ENCODE measurements at regions not wholly inside any gene's neighbourhood (a gene's known extent, or its start where the extent isn't known, plus 50 kb on each side); places are given as distances from the start of the nearest gene placed in this dataset.

GRCh38 chr6:112620812-112621569 is 273.9 kb downstream of the RFPL4B start:
- no peak overlapping the region for H3K27ac ChIP-seq
- TF ChIP-seq, protein P1, sequence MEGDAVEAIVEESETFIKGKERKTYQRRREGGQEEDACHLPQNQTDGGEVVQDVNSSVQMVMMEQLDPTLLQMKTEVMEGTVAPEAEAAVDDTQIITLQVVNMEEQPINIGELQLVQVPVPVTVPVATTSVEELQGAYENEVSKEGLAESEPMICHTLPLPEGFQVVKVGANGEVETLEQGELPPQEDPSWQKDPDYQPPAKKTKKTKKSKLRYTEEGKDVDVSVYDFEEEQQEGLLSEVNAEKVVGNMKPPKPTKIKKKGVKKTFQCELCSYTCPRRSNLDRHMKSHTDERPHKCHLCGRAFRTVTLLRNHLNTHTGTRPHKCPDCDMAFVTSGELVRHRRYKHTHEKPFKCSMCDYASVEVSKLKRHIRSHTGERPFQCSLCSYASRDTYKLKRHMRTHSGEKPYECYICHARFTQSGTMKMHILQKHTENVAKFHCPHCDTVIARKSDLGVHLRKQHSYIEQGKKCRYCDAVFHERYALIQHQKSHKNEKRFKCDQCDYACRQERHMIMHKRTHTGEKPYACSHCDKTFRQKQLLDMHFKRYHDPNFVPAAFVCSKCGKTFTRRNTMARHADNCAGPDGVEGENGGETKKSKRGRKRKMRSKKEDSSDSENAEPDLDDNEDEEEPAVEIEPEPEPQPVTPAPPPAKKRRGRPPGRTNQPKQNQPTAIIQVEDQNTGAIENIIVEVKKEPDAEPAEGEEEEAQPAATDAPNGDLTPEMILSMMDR (conservative IDR thresholded peaks at IDR 0.05) = no peak
- no peak for TF ChIP-seq ZFX (IDR thresholded peaks at IDR 0.05)

DNA sequence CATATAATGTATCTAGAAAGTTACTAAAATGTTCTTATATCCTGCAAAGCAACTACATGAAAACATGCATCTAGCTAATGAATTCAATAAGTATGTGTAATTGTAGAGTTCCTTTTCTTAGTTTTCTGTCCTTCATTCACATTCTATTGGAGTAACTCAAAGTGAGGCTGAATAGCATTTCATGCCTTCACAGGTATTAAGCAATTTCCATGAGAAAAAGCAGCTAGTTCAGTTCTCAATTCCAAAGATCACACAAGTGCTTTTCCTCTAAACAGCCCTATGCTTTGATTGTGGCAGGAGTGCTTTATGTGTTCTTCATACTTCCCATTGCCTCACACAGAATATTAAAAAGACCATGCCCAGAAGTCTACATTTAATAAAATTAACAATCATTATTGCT is 274.9 kb downstream of the RFPL4B start:
- TF ChIP-seq, protein P1 (conservative IDR thresholded peaks at IDR 0.05) = no peak
- no peak for TF ChIP-seq ZFX (IDR thresholded peaks at IDR 0.05)
- no peak overlapping the region for H3K27ac ChIP-seq

DNA sequence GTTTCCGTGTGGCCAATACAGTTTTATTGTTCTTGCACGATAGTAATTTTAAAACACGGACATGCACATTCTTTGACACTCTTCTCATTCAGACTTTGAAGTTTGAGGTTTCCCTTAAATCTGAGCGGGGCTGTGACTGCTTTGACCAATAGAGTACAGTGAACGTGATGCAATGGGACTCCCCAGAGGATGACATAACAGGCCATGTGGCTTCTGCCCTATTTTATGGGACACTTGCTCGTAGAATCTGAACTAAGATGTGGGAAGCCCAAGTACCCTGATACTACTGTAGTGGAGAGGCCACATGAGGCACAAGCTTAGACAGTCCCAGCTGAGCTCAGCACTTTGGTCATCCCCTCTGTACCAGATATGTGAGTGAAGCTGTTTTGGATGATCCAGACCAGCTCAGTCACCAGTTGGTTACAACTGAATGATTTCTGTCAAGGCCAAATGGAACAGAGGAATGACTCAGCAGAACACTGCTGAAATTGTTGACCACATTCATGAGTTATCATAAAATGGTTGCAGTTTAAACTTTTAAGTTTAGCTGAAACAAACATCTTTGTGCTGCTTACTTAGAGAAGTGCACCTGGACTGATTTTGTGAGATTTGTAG is 279.4 kb downstream of the RFPL4B start:
- no peak overlapping the region for H3K27ac ChIP-seq
- TF ChIP-seq, protein P1 (conservative IDR thresholded peaks at IDR 0.05) = no peak
- no peak for TF ChIP-seq ZFX (IDR thresholded peaks at IDR 0.05)

DNA sequence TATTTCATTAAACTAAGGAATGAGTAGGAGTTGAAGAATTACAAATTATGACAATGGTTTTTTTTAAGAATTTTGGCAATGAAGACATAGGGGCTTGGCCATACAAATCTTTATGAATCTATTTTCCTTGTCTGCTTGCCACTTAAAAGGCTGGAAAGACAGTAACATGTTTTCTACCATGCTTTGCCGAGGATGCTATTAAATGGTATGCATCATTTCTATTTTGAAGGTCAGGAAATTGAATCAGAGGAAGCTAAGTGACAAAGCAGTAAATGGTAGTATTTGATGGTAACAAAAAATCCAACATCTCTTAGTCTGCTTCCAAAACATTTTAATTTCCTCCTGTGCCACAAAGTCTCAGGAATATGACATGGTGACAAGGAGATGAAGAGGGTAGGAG is 287.2 kb downstream of the RFPL4B start:
- TF ChIP-seq, protein P1 (conservative IDR thresholded peaks at IDR 0.05) = no peak
- no peak for TF ChIP-seq ZFX (IDR thresholded peaks at IDR 0.05)

DNA sequence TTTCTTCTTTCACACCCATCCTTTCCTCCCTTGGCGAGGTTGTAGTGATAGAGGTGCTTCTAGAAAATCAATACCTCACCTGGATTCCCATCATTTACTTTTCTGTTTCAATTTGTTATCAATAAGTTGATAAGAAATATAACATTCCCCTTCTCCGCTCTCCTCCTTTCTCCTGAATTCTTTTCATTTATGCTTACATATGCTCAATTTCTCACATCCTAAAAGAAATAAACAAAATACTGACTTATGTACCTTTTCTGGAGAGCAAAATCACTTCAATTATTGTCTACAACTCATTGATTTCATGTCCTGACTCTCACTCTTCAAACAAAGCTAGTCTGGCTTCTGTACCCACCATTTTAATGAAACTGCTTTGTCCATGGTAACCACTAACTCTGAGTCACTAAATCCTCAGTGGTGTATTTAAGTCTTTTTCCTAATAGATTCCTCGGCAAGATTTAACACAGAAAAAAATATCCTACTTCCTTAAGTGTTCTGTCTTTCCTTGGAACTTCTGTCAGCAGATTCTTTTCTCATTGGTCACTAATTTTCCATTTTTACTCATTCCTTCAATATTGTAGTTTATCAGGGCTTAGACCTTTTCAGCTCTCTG is 289.6 kb downstream of the RFPL4B start:
- TF ChIP-seq ZFX (IDR thresholded peaks at IDR 0.05) = no peak
- TF ChIP-seq, protein P1 (conservative IDR thresholded peaks at IDR 0.05) = no peak
- no peak overlapping the region for H3K27ac ChIP-seq

More for the DNA sequence above, 287.2 kb downstream of the RFPL4B start:
- no peak overlapping the region for H3K27ac ChIP-seq

DNA sequence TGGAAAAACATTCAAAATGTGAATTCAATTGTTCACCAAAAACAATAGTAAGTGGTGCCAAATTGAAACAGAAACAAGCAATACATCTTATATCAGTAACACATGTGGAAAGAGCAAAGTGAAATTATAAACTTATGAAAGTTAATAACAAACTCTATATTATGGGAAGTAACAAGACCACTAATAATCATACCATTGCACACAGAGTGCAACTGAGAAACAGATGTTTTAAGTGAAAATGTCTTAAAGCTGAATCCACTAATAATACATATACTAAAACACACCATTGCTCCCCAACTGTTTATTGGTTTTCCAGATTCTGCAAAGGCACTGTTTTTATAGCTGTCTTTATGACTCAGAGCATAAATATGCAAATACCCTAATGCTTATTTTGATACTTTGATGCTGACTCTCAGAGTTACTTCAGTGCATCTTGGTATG is 292.3 kb downstream of the RFPL4B start:
- TF ChIP-seq ZFX (IDR thresholded peaks at IDR 0.05) = no peak
- TF ChIP-seq, protein P1 (conservative IDR thresholded peaks at IDR 0.05) = no peak
- H3K27ac ChIP-seq = no peak overlapping the region

GRCh38 chr6:112640891-112641290 is 293.8 kb downstream of the RFPL4B start:
- no peak overlapping the region for H3K27ac ChIP-seq
- no peak for TF ChIP-seq ZFX (IDR thresholded peaks at IDR 0.05)
- TF ChIP-seq, protein P1 (conservative IDR thresholded peaks at IDR 0.05) = no peak

Data from C4-2B (cell line).